Naive B cell (primary cell): ENCODE measurements at regions not wholly inside any gene's neighbourhood (a gene's known extent, or its start where the extent isn't known, plus 50 kb on each side); places are given as distances from the start of the nearest gene placed in this dataset.
A peak's percentile ranks its signal among the peaks of the same experiment; 100 is the strongest.

Experiments used
- ATAC-seq, 2 donors: fragments of 150-1000 bp; cut with Tn5 transposase; 2 replicates each; pipeline ENCODE4 v1.10.0; 2021; ENCODE audit warnings: low read depth in 2 of 2, mild to moderate bottlenecking in 2 of 2, moderate library complexity in 2 of 2
- DNase-seq: peaks from one replicate; pipeline ENCODE4 v3.0.0; 2022
- H3K27ac Mint-ChIP-seq, 6 donors: one replicate each; pipeline ENCODE4 v1.8.0; 2020 to 2022; ENCODE audit warnings: mild to moderate bottlenecking in 6 of 6, mixed read lengths in 6 of 6, moderate library complexity in 5 of 6, inconsistent platforms in 2 of 6
- H3K27me3 Mint-ChIP-seq, 3 donors: one replicate each; pipeline ENCODE4 v1.8.0; 2021 to 2022; ENCODE audit warnings: mixed read lengths in 3 of 3, mild to moderate bottlenecking in 1 of 3
- H3K36me3 Mint-ChIP-seq, 2 donors: one replicate each; pipeline ENCODE4 v1.8.0; 2020 to 2022; ENCODE audit warnings: mixed read lengths in 2 of 2, inconsistent platforms in 1 of 2, mild to moderate bottlenecking in 1 of 2
- H3K4me1 Mint-ChIP-seq, 3 donors: one replicate each; pipeline ENCODE4 v1.8.0; 2020 to 2022; ENCODE audit warnings: mixed read lengths in 3 of 3, inconsistent platforms in 1 of 3, mild to moderate bottlenecking in 1 of 3, moderate library complexity in 1 of 3
- H3K4me3 Mint-ChIP-seq, 8 donors: one replicate each; pipeline ENCODE4 v1.8.0; 2020 to 2022; ENCODE audit warnings: mild to moderate bottlenecking in 8 of 8, mixed read lengths in 8 of 8, moderate library complexity in 8 of 8, inconsistent platforms in 2 of 8
- H3K9me3 Mint-ChIP-seq, 7 donors: one replicate each; pipeline ENCODE4 v1.8.0; 2020 to 2022; ENCODE audit warnings: mixed read lengths in 7 of 7, mild to moderate bottlenecking in 5 of 7, inconsistent platforms in 2 of 7, moderate library complexity in 1 of 7

DNA sequence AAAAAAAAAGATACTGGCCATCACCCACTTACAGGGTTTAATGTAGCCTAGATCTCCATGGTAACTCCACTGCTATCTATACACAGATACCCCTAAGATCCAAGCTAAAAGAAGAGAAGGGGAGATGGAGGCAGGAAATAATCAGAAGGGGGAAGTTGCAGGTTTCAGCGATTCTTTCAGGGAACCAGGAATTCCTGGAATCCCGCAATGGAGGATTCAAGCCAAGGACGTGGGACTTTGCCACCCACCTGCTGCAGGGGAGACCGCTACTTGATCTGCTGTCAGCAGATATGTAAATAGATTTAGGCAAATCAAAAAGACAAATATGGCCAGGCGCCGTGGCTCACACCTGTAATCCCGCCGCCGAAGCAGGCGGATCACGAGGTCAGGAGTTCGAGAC, 121.1 kb downstream of the AIPL1 start:
- H3K36me3 Mint-ChIP-seq: no peaks in the 10 kb centered on the region
- peaks cover 0 to 5% (median 0%) of the 10 kb centered on the region in 7 donors for H3K9me3 Mint-ChIP-seq
- DNase-seq (no peak), ATAC-seq (no peak)
- H3K4me1 Mint-ChIP-seq: no peaks in the 10 kb centered on the region
- no peak overlapping the region for H3K4me3 Mint-ChIP-seq
- peaks cover 28 to 43% (median 32%) of the 10 kb centered on the region in 3 donors for H3K27me3 Mint-ChIP-seq
- no peak overlapping the region for H3K27ac Mint-ChIP-seq

DNA sequence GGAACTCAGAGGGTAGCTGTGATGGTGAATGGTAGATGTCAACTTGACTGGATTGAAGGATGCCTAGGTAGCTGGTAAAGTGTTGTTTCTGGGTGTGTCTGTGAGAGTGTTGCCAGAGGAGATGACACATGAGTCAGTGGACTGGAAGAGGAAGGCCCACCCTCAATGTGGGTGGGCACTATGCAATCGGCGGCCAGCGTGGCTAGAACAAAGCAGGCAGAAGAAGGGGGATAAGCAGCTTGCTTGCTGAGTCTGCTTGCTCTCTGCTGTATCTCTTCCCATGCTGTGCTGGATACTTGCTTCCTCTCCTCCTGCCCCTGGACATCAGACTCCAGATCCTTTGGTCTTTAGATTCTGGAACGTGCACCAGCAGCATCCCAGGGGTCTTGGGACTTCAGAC, 128.1 kb downstream of the AIPL1 start:
- no peak for ATAC-seq

DNA sequence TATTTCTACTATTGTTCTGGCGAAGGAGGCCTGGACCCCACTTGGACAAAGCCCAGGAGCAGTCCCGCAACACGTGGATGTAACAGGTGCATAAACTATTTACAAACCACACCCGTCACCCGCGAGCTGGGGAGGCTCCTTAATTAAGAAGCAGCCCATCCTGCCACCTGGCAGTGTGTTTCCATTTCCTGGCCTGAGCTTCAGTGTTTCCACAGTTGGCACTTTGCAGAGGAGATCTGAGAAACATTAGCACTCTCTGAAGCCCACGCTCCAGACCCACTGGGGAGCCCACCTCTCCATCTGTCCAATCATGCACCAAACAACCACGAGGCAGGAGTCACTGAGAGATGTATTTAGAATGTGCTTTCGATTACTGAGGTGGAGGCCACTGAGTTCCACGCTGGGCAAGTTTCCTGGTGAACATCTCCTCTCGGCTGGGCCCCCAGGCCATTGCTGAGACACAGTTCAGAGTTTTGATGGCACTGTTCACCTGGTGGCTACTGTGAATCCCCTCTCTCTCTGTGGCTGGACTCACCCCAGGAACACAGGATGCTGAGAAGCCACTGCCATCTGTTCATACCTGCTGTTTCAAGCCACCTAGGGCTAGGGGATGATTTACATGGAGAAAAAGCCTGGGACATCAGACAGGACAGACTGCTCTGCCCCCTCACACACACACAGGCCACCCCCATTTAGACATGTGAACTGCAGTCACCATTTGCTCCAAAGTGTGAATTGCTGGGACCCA, 129.1 kb downstream of the AIPL1 start:
- Mint-ChIP-seq H3K4me3 (no peak overlapping the region), H3K27me3 (peaks cover 34 to 66% (median 51%) of the 10 kb centered on the region in 3 donors), H3K4me1 (no peaks in the 10 kb centered on the region), H3K9me3 (peaks cover 0 to 5% (median 0%) of the 10 kb centered on the region in 7 donors), H3K27ac (peak overlapping the region in 1 of 6 donors; percentile 57), H3K36me3 (no peaks in the 10 kb centered on the region)
- ATAC-seq (no peak), DNase-seq (no peak)

More for the DNA sequence above, 128.1 kb downstream of the AIPL1 start:
- Mint-ChIP-seq H3K36me3 (no peaks in the 10 kb centered on the region), H3K4me3 (no peak overlapping the region), H3K4me1 (no peaks in the 10 kb centered on the region), H3K9me3 (peaks cover 0 to 5% (median 0%) of the 10 kb centered on the region in 7 donors), H3K27me3 (peaks cover 40 to 64% (median 54%) of the 10 kb centered on the region in 3 donors), H3K27ac (no peak overlapping the region)
- no peak for DNase-seq

DNA sequence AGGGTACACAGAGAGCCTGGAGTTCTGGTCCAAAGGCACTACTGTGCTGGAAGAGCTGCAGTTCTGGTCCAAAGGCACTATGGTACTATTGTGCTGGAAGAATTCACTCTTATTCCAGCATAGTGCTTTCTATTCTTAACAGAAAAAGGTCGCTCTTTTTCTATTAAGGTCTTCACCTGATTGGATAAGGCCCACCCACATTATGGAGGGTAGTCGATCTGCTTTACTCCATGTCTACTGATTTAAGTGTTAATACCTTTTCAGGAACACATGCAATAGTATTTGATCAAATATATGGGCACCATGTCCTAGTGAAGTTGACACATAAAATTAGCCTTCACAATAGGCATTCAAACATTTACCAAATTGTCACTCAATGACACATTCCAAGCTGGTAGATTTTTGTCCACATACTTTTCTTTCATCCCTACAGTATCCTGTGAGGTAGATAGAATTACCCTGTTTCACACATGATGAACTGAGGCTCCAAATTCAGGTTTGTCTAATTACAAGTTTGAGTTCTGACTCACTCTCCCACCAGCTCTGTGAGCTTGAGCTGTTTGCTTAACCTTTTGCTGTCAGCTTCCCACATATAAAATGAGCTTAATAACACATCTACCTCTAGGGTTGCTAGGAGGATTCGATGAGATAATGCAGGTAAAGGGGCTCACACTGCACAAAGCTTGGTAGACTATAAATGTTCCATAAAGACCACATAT, 129.9 kb downstream of the AIPL1 start:
- no peaks in the 10 kb centered on the region for H3K36me3 Mint-ChIP-seq
- H3K27ac Mint-ChIP-seq: no peak overlapping the region
- ATAC-seq (no peak), DNase-seq (no peak)
- H3K9me3 Mint-ChIP-seq: peaks cover 0 to 5% (median 0%) of the 10 kb centered on the region in 7 donors
- H3K4me1 Mint-ChIP-seq: no peaks in the 10 kb centered on the region
- H3K4me3 Mint-ChIP-seq: no peak overlapping the region
- peaks cover 34 to 66% (median 51%) of the 10 kb centered on the region in 3 donors for H3K27me3 Mint-ChIP-seq

DNA sequence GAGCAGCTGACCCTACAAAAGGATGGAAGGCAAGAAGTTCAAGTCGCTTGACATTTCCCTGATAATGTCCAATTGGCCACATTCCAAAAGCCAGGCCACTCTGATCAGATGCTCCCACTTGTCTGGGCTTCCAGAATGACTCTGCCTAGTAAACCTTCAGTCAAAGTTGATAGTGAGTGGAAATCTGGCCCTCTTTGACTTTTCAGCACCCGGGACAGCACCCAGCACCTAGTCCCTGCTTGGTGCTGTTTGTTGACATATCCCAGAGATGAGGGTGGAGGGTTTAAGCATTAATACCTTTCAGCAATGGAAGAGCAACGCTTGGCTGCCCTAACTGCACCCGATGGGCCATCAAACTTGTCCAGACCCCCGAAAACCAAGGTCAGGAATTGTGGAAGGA, 131.3 kb downstream of the AIPL1 start:
- Mint-ChIP-seq H3K9me3 (peaks cover 0 to 5% (median 0%) of the 10 kb centered on the region in 7 donors), H3K36me3 (no peaks in the 10 kb centered on the region), H3K27me3 (peaks cover 25 to 63% (median 47%) of the 10 kb centered on the region in 3 donors), H3K27ac (no peak overlapping the region), H3K4me1 (no peaks in the 10 kb centered on the region), H3K4me3 (no peak overlapping the region)
- ATAC-seq (no peak), DNase-seq (no peak)

DNA sequence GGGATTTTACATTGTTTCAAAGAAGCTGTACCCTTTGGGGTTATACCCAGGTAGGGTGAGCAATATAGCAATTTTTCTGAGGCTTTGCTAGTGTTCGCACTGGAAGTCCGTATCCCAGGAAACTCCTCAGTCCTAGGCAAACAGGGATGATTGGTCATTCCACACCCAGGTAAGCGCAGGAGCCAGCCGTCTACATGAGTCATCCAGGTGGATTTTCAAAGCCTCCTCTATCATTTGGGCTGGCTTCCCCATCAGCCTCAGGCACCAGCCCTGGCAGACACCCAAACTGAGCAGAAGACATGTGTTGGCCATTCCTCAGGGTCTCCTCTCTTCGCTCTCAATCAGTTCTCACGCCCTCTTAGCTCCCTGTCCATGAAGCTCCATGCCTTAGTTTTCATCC, 135.6 kb downstream of the AIPL1 start:
- DNase-seq (no peak), ATAC-seq (no peak)
- Mint-ChIP-seq H3K9me3 (peaks cover 0 to 5% (median 0%) of the 10 kb centered on the region in 7 donors), H3K4me1 (no peaks in the 10 kb centered on the region), H3K27me3 (peaks cover 15 to 54% (median 38%) of the 10 kb centered on the region in 3 donors), H3K27ac (no peak overlapping the region), H3K4me3 (no peak overlapping the region), H3K36me3 (no peaks in the 10 kb centered on the region)

DNA sequence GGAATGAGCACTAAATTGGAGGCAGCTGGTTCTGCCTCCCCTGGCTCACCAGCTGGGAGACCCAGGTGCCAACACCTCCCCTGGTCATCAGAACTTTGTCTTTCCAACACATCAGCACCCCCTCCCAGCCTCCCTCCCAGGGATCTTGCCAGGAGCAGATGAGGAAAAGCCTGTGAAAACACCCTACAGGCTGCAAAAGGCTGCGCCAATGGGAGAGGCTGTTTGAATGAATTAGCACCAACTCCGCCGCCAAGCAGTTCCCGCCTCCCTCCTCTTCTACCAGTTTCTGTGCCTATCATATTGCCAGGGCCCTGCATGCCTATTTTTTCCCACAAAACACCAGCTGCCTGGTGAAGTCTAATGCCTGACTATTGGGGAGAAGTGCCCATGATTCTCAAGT, 137.0 kb downstream of the AIPL1 start:
- peaks cover 15 to 43% (median 30%) of the 10 kb centered on the region in 3 donors for H3K27me3 Mint-ChIP-seq
- no peak overlapping the region for H3K27ac Mint-ChIP-seq
- no peak for ATAC-seq

DNA sequence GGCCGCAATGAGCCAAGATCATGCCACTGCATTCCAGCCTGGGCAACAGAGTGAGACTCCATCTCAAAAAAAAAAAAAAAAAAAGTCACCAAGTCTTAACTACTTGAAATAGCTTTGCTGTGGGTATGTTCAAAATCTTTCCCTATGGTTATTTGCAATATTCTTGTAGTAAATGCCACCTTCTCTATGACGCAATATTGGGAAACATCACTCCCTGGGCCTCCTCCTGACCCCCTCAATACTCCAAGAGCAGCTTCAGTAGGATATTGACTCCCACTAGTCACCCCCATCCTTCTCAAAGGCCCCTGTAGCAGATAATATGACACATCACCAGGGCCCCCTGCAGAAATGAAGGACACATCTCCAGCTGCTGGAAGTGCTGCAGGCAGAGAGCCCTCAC, 137.8 kb downstream of the AIPL1 start:
- H3K27me3 Mint-ChIP-seq: peaks cover 11 to 42% (median 35%) of the 10 kb centered on the region in 3 donors
- DNase-seq (no peak), ATAC-seq (no peak)
- no peak overlapping the region for H3K4me3 Mint-ChIP-seq
- no peak overlapping the region for H3K27ac Mint-ChIP-seq
- no peaks in the 10 kb centered on the region for H3K4me1 Mint-ChIP-seq
- H3K9me3 Mint-ChIP-seq: peaks cover 0 to 1% (median 0%) of the 10 kb centered on the region in 7 donors
- no peaks in the 10 kb centered on the region for H3K36me3 Mint-ChIP-seq

More for the DNA sequence above, 137.0 kb downstream of the AIPL1 start:
- Mint-ChIP-seq H3K9me3 (peaks cover 0 to 1% (median 0%) of the 10 kb centered on the region in 7 donors), H3K4me3 (no peak overlapping the region), H3K36me3 (no peaks in the 10 kb centered on the region), H3K4me1 (no peaks in the 10 kb centered on the region)
- no peak for DNase-seq

DNA sequence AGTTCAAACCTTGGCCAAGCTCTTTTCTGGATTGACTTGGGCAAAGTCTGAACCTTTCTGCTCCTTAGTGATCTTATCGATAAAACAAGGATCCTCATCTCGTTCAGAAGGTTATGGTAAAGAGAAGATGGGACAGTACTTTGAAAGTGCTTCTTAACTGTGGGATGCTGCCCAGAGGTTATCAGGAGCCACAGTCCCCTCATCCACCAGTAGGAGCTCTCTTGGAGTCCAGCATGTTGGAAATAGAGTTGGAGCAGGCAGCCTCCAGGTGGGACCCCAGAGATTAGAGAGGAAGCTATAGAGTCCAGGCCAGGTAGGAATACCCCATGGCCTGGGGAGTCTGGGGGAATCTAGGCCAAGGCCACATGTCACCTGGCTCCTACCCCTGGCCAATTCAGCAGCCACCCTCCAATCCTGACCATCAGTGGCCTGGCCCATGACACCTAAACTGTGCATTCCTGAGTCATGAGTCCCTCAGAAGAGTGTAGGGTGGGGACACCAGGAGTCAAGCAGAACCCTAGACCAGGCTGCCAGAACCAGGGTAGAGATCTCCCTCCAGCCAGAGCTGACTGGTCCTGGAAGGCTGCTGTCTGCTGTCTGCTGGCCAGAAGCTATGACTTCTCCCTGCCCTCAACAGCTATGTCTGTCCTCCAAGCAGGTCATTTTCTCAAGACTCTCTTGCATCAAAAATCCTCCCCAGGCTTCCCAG, 144.3 kb downstream of the AIPL1 start:
- no peaks in the 10 kb centered on the region for H3K4me1 Mint-ChIP-seq
- H3K9me3 Mint-ChIP-seq: no peaks in the 10 kb centered on the region
- H3K4me3 Mint-ChIP-seq: no peak overlapping the region
- peaks cover 6 to 26% (median 18%) of the 10 kb centered on the region in 3 donors for H3K27me3 Mint-ChIP-seq
- DNase-seq (no peak), ATAC-seq (no peak)
- no peak overlapping the region for H3K27ac Mint-ChIP-seq
- H3K36me3 Mint-ChIP-seq: no peaks in the 10 kb centered on the region

DNA sequence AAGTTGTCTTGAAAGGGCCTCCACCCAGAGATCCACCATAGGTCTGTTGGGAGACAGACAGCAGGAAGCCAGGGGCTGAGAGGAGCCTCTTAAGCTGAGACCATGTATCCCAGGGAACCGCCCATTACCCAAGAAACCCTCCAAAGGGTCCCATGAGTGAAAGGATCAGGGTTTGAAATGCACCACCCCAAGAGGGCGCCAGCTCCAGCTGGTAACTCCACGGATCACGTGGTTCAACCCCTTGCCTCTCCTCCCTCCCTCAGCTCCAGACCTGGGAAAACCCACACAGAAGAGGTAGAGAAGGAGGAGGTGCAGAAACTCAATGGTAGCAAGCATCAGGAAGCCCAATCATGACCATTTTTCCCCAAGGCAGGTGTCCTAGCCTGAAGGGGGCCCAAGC, 148.7 kb downstream of the AIPL1 start:
- H3K4me1 Mint-ChIP-seq: no peaks in the 10 kb centered on the region
- H3K27ac Mint-ChIP-seq: no peak overlapping the region
- H3K4me3 Mint-ChIP-seq: no peak overlapping the region
- H3K36me3 Mint-ChIP-seq: no peaks in the 10 kb centered on the region
- peaks cover 0 to under 1% (median 0%) of the 10 kb centered on the region in 7 donors for H3K9me3 Mint-ChIP-seq
- no peak for DNase-seq
- no peak for ATAC-seq
- H3K27me3 Mint-ChIP-seq: peaks cover 16 to 21% (median 19%) of the 10 kb centered on the region in 3 donors

DNA sequence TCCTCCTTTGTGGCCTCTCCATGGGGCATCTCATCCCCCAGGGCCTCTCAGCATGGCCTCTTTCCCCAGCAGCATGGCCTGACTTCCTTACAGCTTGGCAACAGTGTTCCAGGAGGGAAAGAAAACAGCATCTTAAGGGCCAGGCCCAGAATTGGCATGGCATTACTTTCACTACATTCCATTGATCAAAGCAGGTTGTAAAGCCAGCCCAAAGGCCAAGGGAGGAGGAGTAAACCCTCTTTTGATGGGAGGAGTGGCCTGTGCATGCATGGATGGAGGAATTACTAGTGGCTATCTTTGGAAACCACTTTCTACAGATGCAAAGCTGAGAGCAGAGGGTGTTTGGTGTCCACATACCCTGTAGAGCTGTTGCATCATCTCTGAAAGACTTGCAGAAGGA, 149.4 kb downstream of the AIPL1 start:
- H3K9me3 Mint-ChIP-seq: peaks cover 0 to 7% (median 0%) of the 10 kb centered on the region in 7 donors
- no peaks in the 10 kb centered on the region for H3K4me1 Mint-ChIP-seq
- H3K27ac Mint-ChIP-seq: no peak overlapping the region
- no peak overlapping the region for H3K4me3 Mint-ChIP-seq
- H3K27me3 Mint-ChIP-seq: peaks cover 16 to 26% (median 24%) of the 10 kb centered on the region in 3 donors
- no peak for ATAC-seq
- no peak for DNase-seq
- no peaks in the 10 kb centered on the region for H3K36me3 Mint-ChIP-seq

DNA sequence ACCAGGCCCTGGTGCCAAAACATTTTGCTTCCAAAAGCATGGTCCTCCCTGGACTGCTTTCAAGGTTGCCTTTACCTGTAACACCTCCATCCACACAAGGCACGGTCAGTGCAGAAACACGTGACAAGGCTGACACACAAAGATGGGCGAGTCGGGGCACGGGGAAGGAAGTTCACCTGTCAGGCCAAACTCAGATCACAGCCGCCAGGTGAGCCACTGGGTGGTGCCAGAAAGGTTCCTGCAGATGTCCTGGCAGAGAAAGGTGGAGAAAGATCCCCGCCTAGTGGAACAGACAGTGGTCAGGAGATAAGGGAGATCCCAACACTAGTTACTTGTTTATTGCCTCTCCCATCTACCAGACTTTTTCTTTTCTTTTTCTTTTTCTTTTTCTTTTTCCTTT, 155.3 kb downstream of the AIPL1 start:
- Mint-ChIP-seq H3K4me3 (no peak overlapping the region), H3K27ac (no peak overlapping the region), H3K36me3 (no peaks in the 10 kb centered on the region), H3K9me3 (peaks cover 0 to 7% (median 0%) of the 10 kb centered on the region in 7 donors), H3K4me1 (no peaks in the 10 kb centered on the region), H3K27me3 (peaks cover 20 to 39% (median 38%) of the 10 kb centered on the region in 3 donors)
- DNase-seq: no peak
- no peak for ATAC-seq

DNA sequence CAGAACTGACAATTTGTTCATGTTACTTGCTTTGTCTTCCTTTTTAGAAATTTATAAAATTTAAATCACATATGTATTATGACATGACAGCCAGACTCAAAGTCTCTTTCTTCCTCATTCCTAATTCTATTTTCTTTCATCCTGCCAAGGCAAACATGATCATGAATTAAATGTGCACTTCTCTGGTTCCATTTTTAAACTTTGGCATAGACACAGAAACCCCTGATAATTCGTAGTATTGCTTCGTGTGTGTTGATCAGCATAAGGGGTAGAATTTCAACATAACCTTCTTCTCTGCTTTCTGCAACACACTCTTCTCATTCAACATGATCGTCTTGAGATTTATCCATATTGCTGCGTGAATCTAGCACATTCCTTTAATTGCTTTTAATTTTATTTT, 156.5 kb downstream of the AIPL1 start:
- no peak for ATAC-seq
- Mint-ChIP-seq H3K9me3 (peaks cover 0 to 7% (median 0%) of the 10 kb centered on the region in 7 donors), H3K4me1 (no peaks in the 10 kb centered on the region), H3K4me3 (no peak overlapping the region), H3K36me3 (no peaks in the 10 kb centered on the region), H3K27ac (no peak overlapping the region), H3K27me3 (peaks cover 14 to 34% (median 33%) of the 10 kb centered on the region in 3 donors)
- DNase-seq: no peak
